Activated CD4-positive, alpha-beta T cell treated with anti-CD3 and anti-CD28 coated beads, Interleukin-2, amount 50 U/mL, for 1 hour (primary cell): ENCODE measurements at regions not wholly inside any gene's neighbourhood (a gene's known extent, or its start where the extent isn't known, plus 50 kb on each side); places are given as distances from the start of the nearest gene placed in this dataset.

Experiments used
- DNase-seq: peaks from one replicate; pipeline ENCODE4 v3.0.0-alpha.2; 2020

GRCh38 chr2:217150236-217150635 is 290.4 kb upstream of the TNP1 start:
- DNase-seq, result no peak

- DNase-seq, result no peak
Measured at GRCh38 chr2:217149087-217149660, 289.3 kb upstream of the TNP1 start.

DNA sequence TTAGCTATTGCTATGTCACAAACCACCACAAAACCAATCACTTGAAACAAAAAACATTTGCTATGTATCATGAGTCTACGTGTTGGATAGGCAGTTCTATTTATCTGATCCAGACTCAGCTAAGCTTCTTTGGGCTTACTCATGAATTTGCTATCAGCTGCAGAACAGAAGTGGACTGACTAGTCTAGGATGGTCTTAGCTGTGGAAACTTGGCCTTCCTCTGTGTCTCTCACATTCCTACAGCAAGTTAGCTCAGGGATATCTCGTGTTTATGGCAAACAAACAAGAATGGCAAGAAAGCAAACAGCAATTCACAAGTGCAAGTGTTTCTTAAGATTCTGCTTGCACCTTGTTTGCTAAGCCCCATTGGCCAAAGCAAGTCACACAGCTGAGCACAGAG is 288.0 kb upstream of the TNP1 start:
- no peak for DNase-seq

DNA sequence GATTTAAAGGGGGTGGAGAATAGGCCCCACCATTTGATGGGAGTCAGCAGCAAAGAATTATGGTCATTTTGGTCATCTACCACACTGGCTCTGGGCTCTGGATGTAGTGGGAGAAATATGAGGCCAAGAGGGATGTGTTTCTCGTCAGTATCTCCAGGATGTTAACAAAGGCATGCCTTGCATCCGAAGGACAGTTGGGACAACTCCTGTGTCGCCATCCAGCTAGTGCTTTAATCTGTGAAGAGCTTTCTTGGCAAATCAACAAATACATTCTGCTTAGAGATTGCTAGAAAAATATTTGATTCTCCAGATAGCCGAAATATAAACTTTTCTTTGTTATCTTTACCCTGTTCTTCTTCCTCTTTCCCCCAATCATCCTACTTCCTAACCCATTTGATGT is 287.1 kb upstream of the TNP1 start:
- no peak for DNase-seq

DNA sequence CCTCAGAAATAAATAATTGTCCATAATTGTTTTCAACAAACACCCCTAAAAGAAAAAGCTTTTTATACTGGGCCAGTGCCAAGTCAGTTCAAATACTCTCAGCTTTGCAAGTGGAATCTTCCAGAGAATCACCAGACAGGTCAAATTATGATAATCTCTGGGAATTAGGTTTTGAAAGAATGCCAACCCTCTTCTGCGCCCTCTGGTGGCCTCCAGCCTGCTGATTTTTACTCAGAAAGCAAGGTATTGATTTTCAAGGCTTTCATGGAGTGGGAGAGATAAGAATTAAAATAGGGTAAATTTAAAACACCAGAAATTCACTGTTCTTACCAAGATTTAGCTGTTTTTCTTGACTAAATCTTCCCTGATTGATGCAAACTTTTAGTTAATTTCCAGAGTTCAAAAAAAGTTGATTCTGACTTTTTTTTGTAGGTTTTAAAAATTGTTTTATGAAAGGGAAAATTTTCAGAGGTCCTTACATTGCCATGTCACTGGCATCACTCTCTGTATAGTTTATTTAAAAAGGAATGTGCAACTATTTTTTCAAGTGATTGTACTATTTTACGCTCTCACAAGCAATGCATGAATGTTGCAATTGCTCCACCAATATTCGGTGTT is 282.9 kb upstream of the TNP1 start:
- no peak for DNase-seq

- no peak for DNase-seq
Measured at GRCh38 chr2:217138284-217138683, 278.4 kb upstream of the TNP1 start.

DNA sequence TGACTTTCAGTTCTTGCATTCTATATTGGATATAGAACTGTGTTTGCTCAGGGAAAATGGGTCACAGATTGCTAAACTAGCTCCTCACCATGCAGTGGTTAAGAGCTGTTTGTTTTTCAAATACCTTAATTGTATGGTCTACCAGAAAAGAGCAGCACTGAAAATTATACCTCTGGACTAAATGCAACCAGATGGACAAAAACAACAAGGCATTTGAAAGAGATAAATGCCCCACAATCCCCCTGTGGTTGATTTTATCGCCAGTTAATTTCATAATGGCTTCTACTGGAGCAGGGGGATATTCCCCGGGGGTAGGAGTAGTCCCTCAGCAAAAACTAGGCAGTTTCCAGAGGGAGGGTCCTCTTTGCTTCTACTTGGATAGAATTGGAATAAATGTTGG is 267.9 kb upstream of the TNP1 start:
- DNase-seq, result no peak

GRCh38 chr2:217125014-217125413 is 265.1 kb upstream of the TNP1 start:
- DNase-seq, result no peak

- no peak for DNase-seq
Measured at GRCh38 chr2:217124050-217124449, 264.2 kb upstream of the TNP1 start.

GRCh38 chr2:217121565-217121964 is 261.7 kb upstream of the TNP1 start:
- no peak for DNase-seq

DNA sequence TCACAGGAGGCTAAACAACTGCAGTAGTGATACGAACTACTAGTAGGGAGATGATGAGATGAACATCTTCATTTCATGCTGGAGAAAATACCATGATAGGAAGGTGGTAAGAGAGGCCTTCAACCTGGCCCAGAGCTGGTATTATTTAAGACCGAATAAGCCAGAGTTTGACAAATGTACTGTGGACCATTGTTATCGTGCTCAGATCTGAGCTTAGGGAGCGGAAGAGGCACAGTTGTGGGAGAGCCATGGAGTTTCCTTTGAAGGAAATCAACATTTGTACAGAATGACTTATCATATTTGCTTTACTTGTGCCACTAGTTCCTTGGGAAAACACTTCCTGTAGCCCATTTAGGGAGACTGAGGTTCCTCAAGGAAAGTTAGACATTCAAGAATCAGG is 260.6 kb upstream of the TNP1 start:
- no peak for DNase-seq

DNA sequence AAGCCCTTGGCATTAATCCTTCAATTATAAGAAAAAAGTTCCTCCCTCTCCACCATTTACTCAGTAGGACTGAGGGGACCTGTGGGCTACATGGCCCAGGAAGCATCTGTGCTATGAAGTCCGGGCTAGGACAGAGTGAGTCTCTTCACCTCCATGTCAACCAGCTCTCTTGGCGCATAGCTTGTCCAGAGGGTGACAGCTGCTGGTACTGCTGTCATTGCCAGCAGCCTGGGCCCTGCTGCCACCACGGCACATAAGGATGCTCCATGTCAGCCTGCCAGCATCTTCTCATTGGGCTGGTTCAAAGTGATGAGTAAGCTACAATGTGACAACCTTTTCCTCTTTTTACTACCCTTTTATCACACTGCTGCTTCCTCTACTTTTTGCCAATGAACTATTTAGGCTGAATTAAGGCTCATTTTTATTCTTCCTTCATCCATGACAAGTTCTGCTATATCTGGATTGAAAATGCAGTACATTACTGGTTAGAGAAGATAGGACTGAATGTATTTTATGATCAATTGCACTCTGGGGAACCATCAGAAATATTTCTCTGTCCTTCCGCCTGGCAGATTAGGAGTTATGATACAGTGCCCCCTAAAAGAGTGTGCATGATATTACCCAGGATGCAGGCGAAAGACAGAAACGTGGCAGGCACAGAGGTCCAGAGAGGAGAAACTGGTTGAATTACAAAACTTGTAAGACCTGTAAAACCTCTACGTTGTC is 258.9 kb upstream of the TNP1 start:
- DNase-seq, result no peak

DNA sequence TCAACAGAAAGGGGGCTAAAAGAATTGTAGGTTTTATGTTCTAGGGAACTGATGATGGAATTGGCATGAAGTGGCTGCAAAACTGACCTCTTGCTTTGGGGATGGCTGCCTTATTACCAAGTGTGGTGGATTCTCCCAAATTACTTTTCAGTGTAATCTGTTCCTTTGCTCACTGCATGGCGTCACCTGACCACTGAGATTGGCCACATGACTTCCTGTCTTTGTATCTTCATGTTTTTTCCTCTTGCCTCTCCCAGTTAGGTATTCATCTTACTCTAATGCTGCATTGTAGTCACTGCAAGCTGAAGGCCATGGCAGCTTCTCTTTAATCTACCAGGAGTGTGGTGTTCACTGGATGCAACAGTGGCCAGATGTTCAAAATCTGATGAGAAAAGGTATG is 257.7 kb upstream of the TNP1 start:
- no peak for DNase-seq

- DNase-seq, result no peak
Measured at GRCh38 chr2:217116610-217117009, 256.7 kb upstream of the TNP1 start.

DNA sequence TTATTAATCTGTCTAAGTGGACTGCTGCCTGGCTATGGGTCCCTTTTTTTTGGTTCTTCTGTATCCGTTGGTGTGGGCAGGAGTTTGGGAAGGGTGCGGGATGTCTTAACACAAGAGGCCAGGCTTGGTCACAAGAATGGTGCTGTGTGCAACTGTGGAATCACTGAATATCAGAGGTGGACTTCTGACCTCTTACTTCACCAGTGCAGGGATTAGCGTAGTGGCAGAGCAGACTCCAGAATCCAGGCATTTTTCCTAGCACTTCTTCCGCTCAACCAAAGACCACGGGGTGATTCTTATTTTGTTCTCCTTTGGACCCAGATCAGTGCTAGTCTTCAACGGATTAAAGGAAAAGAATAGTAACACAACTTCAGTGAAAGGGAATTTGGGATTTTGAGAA is 254.3 kb upstream of the TNP1 start:
- DNase-seq, result no peak

DNA sequence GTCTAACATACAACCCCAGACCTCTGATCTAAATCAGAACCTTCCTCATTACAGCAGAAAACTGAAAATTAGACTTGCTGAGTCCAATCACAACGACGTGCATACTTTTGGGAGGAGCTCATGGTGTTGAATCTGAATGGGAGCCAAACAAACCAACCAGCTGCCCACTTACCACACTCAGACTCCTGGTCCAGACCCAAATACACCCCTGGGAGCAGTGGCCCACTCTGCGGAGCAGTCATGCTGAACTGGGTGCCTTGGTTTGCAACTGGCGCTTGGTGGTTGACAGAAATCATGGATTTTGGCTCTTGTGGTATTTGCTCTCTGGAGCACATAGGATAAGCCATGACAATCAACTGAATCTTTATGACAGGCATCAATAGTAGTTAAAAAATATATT is 253.6 kb upstream of the TNP1 start:
- no peak for DNase-seq

- no peak for DNase-seq
Measured at GRCh38 chr2:217110550-217110949, 250.7 kb upstream of the TNP1 start.

DNA sequence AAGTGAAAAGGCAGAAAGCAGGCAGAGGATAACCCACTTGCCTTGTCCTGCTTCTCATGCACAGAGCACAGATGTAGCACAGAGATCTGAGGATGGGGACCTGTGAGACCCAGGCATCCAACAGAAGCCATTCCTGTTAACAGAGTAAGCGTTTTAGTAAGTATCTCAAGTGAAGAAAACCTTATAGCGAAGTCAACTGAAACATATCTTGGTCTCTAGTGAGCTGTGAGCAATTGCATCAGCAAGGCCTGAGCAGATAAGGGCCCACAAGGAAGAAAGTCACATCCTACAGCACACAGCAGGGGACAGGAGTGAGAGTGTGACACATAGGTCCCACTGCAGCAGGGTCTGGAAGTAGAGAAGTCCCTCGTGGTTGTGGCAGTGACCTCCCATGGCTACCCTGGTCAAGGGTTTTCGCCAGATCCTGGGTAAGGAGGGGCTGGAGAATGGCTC is 248.7 kb upstream of the TNP1 start:
- DNase-seq, result no peak

DNA sequence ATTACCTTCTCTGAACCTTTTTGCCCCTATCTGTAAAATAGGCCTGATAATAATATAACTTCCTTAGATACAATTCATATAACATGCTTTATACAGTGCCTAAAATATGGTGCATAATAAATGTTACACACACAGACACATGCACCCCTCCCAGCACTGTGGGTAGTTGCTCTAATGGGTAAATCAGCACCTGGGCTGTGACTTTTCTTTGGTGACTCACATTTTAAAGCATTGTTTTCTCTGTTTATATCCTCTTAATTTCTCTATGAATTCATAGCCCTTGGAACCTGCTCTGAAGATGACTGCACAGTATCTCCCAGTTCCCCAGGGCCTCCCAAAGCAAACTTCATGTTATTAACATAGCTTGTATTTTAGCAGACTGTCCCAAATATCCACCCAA is 248.2 kb upstream of the TNP1 start:
- DNase-seq, result no peak

- DNase-seq, result no peak
Measured at GRCh38 chr2:217107480-217107879, 247.6 kb upstream of the TNP1 start.

DNA sequence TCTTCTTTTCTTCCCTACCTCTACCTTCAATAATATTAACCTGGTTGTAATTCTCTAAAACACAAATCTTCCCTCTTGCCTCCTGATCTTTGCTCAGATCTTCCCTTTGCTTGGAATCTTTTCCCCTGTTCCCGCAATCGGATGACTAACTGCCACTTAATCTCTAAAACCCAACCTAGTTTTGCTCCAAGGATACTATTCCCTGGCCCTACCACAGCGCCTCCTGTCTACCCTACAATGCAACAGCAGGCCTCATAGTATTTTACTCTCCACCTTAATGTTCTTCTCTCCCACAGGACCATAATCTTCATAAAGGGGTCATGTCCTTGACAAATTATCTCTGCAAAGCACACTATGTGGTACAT is 246.8 kb upstream of the TNP1 start:
- DNase-seq, result no peak

DNA sequence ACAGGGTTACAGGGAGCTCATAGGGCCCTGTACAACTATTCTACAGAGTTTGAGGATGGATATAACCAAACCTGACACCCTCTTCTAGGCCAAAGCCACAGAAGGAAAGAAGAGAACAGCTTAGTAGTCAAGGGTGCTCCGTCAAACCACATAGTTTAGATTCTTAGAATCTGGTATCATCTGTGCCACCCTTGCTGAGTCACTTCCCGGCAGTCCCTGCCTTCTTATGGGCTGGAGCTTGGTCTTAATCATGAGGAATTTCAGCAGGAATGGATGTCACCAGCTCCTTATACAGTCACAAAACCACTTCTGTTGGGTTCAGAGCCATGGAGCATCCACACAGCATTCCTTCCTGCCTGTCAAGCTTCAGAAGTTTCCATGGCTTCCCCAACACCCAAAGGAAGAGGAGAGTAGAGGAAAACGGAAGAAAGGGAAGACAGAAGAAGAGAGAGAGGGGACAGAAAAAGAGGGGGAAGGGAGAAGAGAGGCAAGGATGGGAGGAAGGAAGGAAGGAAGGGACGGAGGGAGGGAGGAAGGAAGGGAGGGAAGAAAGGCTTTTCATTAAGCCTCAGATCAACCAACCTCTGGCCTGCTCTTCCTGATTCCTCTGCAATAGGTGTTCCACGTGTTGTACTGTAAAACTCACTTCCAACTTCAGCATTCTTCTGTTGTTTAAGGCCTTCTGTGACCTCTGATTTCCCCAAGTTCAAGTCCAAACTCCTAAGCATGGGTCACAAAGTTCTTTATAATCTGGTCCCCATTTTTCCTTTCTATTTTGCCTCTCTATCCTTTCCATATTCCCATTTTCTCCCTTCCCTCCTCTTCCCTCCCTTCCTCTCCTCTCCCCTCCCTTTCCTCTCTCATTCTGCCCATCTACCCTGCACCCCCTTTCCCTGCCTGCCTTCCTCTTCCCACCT is 246.1 kb upstream of the TNP1 start:
- DNase-seq, result no peak

GRCh38 chr2:217103752-217104545 is 244.1 kb upstream of the TNP1 start:
- DNase-seq, result no peak
